OCI-LY1 (cell line): ENCODE measurements at regions not wholly inside any gene's neighbourhood (a gene's known extent, or its start where the extent isn't known, plus 50 kb on each side); places are given as distances from the start of the nearest gene placed in this dataset.

Source experiments
- H2AFZ ChIP-seq: fragments of 200-600 bp; sonication (generic), shearing (Covaris generic); 2 replicates; pipeline ENCODE4 v1.6.0; 2014; ENCODE audit warnings: antibody characterized with exemption, mild to moderate bottlenecking, low read length
- H3F3A ChIP-seq: fragments of 200-600 bp; sonication (generic), shearing (Covaris generic); 2 replicates; pipeline ENCODE4 v1.6.0; 2014; ENCODE audit warnings: mild to moderate bottlenecking, antibody characterized with exemption, low read length, moderate library complexity; ENCODE audit not compliant: insufficient read depth
- H3K27ac ChIP-seq: fragments of 200-600 bp; sonication (generic); 2 replicates; pipeline ENCODE4 v1.5.1; 2014; ENCODE audit warnings: low read length, mixed run types, mild to moderate bottlenecking, low read depth; ENCODE audit not compliant: poor library complexity, severe bottlenecking
- H3K27me3 ChIP-seq: fragments of 200-600 bp; sonication (generic); 2 replicates; pipeline ENCODE4 v1.6.0; 2014; ENCODE audit warnings: antibody characterized with exemption, mild to moderate bottlenecking, low read length, moderate library complexity; ENCODE audit not compliant: insufficient read depth
- H3K36me3 ChIP-seq: fragments of 200-600 bp; sonication (generic); 2 replicates; pipeline ENCODE4 v1.6.1; 2014; ENCODE audit warnings: mild to moderate bottlenecking, antibody characterized with exemption, low read length, moderate library complexity, mixed read lengths; ENCODE audit not compliant: insufficient read depth
- H3K4me1 ChIP-seq: fragments of 200-600 bp; sonication (generic); 2 replicates; pipeline ENCODE4 v1.5.1; 2014; ENCODE audit warnings: mild to moderate bottlenecking, low read length, moderate library complexity; ENCODE audit not compliant: insufficient read depth, severe bottlenecking
- H3K4me2 ChIP-seq: fragments of 200-600 bp; sonication (generic), shearing (Covaris generic); 2 replicates; pipeline ENCODE4 v1.6.1; 2014; ENCODE audit warnings: low read length
- H3K4me3 ChIP-seq: fragments of 200-600 bp; sonication (generic); 2 replicates; pipeline ENCODE4 v1.5.1; 2014; ENCODE audit warnings: low read length, low read depth, mild to moderate bottlenecking, mixed read lengths; ENCODE audit not compliant: poor library complexity, severe bottlenecking
- H3K79me2 ChIP-seq: fragments of 200-600 bp; shearing (Covaris generic); 2 replicates; pipeline ENCODE4 v1.6.1; 2016; ENCODE audit warnings: mixed run types, low read length, mixed read lengths; ENCODE audit not compliant: insufficient read depth
- H3K9ac ChIP-seq: fragments of 200-600 bp; sonication (generic), shearing (Covaris generic); 2 replicates; pipeline ENCODE4 v1.6.1; 2014; ENCODE audit warnings: mild to moderate bottlenecking, low read length, mixed read lengths
- H3K9me2 ChIP-seq: fragments of 200-600 bp; sonication (generic), shearing (Covaris generic); 2 replicates; pipeline ENCODE4 v1.6.1; 2014; ENCODE audit warnings: low read depth, mild to moderate bottlenecking, low read length, mixed read lengths
- H3K9me3 ChIP-seq: fragments of 200-600 bp; shearing (Covaris generic); 2 replicates; pipeline ENCODE4 v1.6.1; 2014; ENCODE audit warnings: low read length, mixed read lengths
- H4K20me1 ChIP-seq: fragments of 200-600 bp; sonication (generic), shearing (Covaris generic); 2 replicates; pipeline ENCODE4 v1.6.0; 2016; ENCODE audit warnings: mild to moderate bottlenecking, low read length; ENCODE audit not compliant: insufficient read depth
- CTCF ChIP-seq: fragments of 200-600 bp; sonication (generic), shearing (Covaris generic); IDR thresholded peaks from 2 replicates; pipeline ENCODE4 v1.5.1; 2017; ENCODE audit warnings: mild to moderate bottlenecking, antibody characterized with exemption, low read length, moderate library complexity, mixed read lengths
- EZH2 ChIP-seq: fragments of 200-600 bp; sonication (generic), shearing (Covaris generic); IDR thresholded peaks from 2 replicates; pipeline ENCODE4 v1.8.0; 2017; ENCODE audit warnings: borderline replicate concordance, mixed run types, mild to moderate bottlenecking, antibody characterized with exemption, low read length, moderate library complexity, mixed read lengths

DNA sequence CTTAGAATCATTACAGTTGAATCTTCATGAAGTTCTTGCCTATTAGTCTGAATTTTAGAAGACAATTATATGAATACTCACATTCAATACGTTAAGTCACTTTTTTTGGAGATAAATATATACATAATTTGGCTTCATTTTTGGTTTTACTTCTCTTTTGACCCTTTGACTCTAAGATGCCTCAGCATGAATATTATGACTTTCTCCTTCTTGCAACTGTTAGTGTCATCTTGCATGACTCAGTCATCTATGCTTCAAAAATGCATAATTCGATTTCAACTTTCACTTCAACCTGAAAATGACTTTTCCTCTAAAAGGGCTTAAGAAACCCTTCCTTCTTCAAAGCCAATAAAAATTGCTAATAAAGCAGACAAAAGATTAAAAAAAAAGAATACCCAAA is 1427.5 kb downstream of the ADGRL3 start:
- Histone ChIP-seq H3K4me1 (no peaks in the 10 kb centered on the region), H3K36me3 (no peaks in the 10 kb centered on the region), H4K20me1 (no peaks in the 10 kb centered on the region), H3K9ac (no peak overlapping the region), H3K79me2 (no peaks in the 10 kb centered on the region), H3K27me3 (no peaks in the 10 kb centered on the region), H2AFZ (no peak overlapping the region), H3K4me3 (no peak overlapping the region), H3K9me3 (no peaks in the 10 kb centered on the region), H3F3A (no peaks in the 10 kb centered on the region), H3K4me2 (no peak overlapping the region), H3K27ac (no peak overlapping the region), H3K9me2 (no peaks in the 10 kb centered on the region)
- TF ChIP-seq EZH2 (no peak), CTCF (no peak)

GRCh38 chr4:62627141-62627540 is 1427.0 kb downstream of the ADGRL3 start:
- H3K4me1 ChIP-seq = no peaks in the 10 kb centered on the region
- H3K9ac ChIP-seq = no peak overlapping the region
- no peak overlapping the region for H3K4me3 ChIP-seq
- no peaks in the 10 kb centered on the region for H3K36me3 ChIP-seq
- no peaks in the 10 kb centered on the region for H3K27me3 ChIP-seq
- H2AFZ ChIP-seq = no peak overlapping the region
- H3F3A ChIP-seq = no peaks in the 10 kb centered on the region
- no peaks in the 10 kb centered on the region for H3K9me3 ChIP-seq
- TF ChIP-seq CTCF (no peak), EZH2 (no peak)
- no peaks in the 10 kb centered on the region for H3K79me2 ChIP-seq
- H3K9me2 ChIP-seq = no peaks in the 10 kb centered on the region
- no peak overlapping the region for H3K27ac ChIP-seq
- no peaks in the 10 kb centered on the region for H4K20me1 ChIP-seq
- no peak overlapping the region for H3K4me2 ChIP-seq

DNA sequence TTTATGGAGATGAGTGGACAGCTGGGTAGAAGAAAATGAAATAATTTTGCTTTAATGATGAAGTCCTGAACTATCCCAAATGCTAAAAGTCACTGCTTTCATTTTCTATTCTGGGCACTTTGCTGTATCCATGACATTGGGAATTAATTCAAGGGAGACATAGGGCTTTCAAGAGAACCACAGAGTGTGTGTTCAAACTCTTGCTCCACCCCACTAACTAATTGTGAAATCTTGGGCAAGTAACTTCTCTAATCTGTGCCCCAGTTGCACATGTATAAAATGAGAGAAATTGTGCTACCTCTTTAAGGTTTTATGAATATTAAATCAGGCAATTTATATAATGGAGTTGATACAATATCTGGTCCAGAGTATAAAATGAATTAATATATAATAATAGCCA is 1422.0 kb downstream of the ADGRL3 start:
- Histone ChIP-seq H3K9ac (no peak overlapping the region), H2AFZ (no peak overlapping the region), H3K4me2 (no peak overlapping the region), H3K36me3 (no peaks in the 10 kb centered on the region), H4K20me1 (no peaks in the 10 kb centered on the region), H3K4me3 (no peak overlapping the region), H3K9me2 (no peaks in the 10 kb centered on the region), H3K79me2 (no peaks in the 10 kb centered on the region), H3K4me1 (no peaks in the 10 kb centered on the region), H3K27ac (no peak overlapping the region), H3F3A (no peaks in the 10 kb centered on the region), H3K9me3 (no peaks in the 10 kb centered on the region), H3K27me3 (no peaks in the 10 kb centered on the region)
- no peak for TF ChIP-seq EZH2
- TF ChIP-seq CTCF = no peak
